ENCODE measurements at regions not wholly inside any gene's neighbourhood (a gene's known extent, or its start where the extent isn't known, plus 50 kb on each side); places are given as distances from the start of the nearest gene placed in this dataset.

GRCh38 chr5:43959144-43959543 is 356.2 kb downstream of the NNT start:
- TF ChIP-seq CTCF (IDR thresholded peaks at IDR 0.05; ENCODE audit: insufficient read depth, low read length, poor library complexity, severe bottlenecking) (no peak), EZH2phosphoT487 (conservative IDR thresholded peaks at IDR 0.05; ENCODE audit: low read length) (no peak)

Measured in SU-DHL-6 (cell line).